HK-2 (cell line): ENCODE measurements at regions not wholly inside any gene's neighbourhood (a gene's known extent, or its start where the extent isn't known, plus 50 kb on each side); places are given as distances from the start of the nearest gene placed in this dataset.
"Not testable (repeated sequence)": the region's sequence is repeated elsewhere in the genome, so short reads cannot be mapped to it uniquely, and the experiment has no call there.

Experiments
- DNase-seq: peaks from one replicate; pipeline ENCODE4 v3.0.0-alpha.2; 2018; ENCODE audit not compliant: unreplicated experiment

- DNase-seq, result no peak
Measured at GRCh38 chr16:64122177-64122576, 999.7 kb downstream of the CDH11 start.

GRCh38 chr16:64121473-64121872 lies 1000.4 kb downstream of the CDH11 start:
- DNase-seq, result peak; percentile 6

- DNase-seq, result no peak
Measured at GRCh38 chr16:64116151-64116550, 1005.7 kb downstream of the CDH11 start.

GRCh38 chr16:64109241-64109640 lies 1012.6 kb downstream of the CDH11 start:
- no peak for DNase-seq

GRCh38 chr16:64102654-64103053 lies 1019.2 kb downstream of the CDH11 start:
- DNase-seq, result no peak

- DNase-seq, result no peak
Measured at GRCh38 chr16:64098451-64098850, 1023.4 kb downstream of the CDH11 start.

- DNase-seq, result no peak
Measured at GRCh38 chr16:64096689-64097088, 1025.2 kb downstream of the CDH11 start.

GRCh38 chr16:64094992-64095634 lies 1026.8 kb downstream of the CDH11 start:
- no peak for DNase-seq

- no peak for DNase-seq
Measured at GRCh38 chr16:64094181-64094965, 1027.5 kb downstream of the CDH11 start.

- DNase-seq, result no peak
Measured at GRCh38 chr16:64092271-64092670, 1029.6 kb downstream of the CDH11 start.

GRCh38 chr16:64090327-64090726 lies 1031.5 kb downstream of the CDH11 start:
- DNase-seq, result no peak

- DNase-seq, result peak; percentile 9
Measured at GRCh38 chr16:64089697-64090096, 1032.2 kb downstream of the CDH11 start.

GRCh38 chr16:64088838-64089237 lies 1033.0 kb downstream of the CDH11 start:
- DNase-seq, result no peak

GRCh38 chr16:64085296-64085695 lies 1036.6 kb downstream of the CDH11 start:
- no peak for DNase-seq

GRCh38 chr16:64084706-64085105 lies 1037.2 kb downstream of the CDH11 start:
- DNase-seq, result no peak

- no peak for DNase-seq
Measured at GRCh38 chr16:64083428-64084129, 1038.3 kb downstream of the CDH11 start.

GRCh38 chr16:64077242-64077641 lies 1044.6 kb downstream of the CDH11 start:
- no peak for DNase-seq

GRCh38 chr16:64074706-64075105 lies 1047.2 kb downstream of the CDH11 start:
- DNase-seq, result no peak

GRCh38 chr16:64072131-64072730 lies 1049.6 kb downstream of the CDH11 start:
- DNase-seq, result not testable (repeated sequence)

- no peak for DNase-seq
Measured at GRCh38 chr16:64065523-64065922, 1056.3 kb downstream of the CDH11 start.

GRCh38 chr16:64061621-64062020 lies 1060.2 kb downstream of the CDH11 start:
- no peak for DNase-seq

GRCh38 chr16:64060631-64061030 lies 1061.2 kb downstream of the CDH11 start:
- no peak for DNase-seq
